ENCODE measurements at regions not wholly inside any gene's neighbourhood (a gene's known extent, or its start where the extent isn't known, plus 50 kb on each side); places are given as distances from the start of the nearest gene placed in this dataset.

GRCh38 chr10:130795819-130796218 lies 515.7 kb downstream of the TCERG1L start:
- intact Hi-C loops (cut with micrococcal nuclease): no loop called here
- no peak for TF ChIP-seq CTCF (IDR thresholded peaks at IDR 0.05; ENCODE audit: unreplicated experiment)
- Mint-ChIP-seq H3K27ac (ENCODE audit: low read depth, unreplicated experiment) (no peak overlapping the region), H3K4me3 (ENCODE audit: unreplicated experiment) (no peak overlapping the region), H3K36me3 (ENCODE audit: insufficient read depth, unreplicated experiment) (no peaks in the 10 kb centered on the region), H3K4me1 (ENCODE audit: insufficient read depth, unreplicated experiment) (no peaks in the 10 kb centered on the region), H3K27me3 (ENCODE audit: insufficient read depth, unreplicated experiment) (no peaks in the 10 kb centered on the region), H3K9me3 (ENCODE audit: unreplicated experiment) (peaks cover 29% of the 10 kb centered on the region)
- CTCF ChIA-PET: no interaction called here
- no peak for DNase-seq (ENCODE audit: unreplicated experiment)
- POLR2A ChIA-PET: no interaction called here
- BruUV-seq (replicated peaks): no TSS peak

GRCh38 chr10:130799532-130799931 lies 512.0 kb downstream of the TCERG1L start:
- CTCF ChIA-PET: interaction anchor here (0.8 kb wide), 1 partner anchor 327 kb away, joined by 3 read pairs; no protein-coding TSS in a partner anchor
- intact Hi-C loops (cut with micrococcal nuclease): no loop called here
- BruUV-seq (replicated peaks): no TSS peak
- H3K4me1 Mint-ChIP-seq (ENCODE audit: insufficient read depth, unreplicated experiment): no peaks in the 10 kb centered on the region
- no peaks in the 10 kb centered on the region for H3K27me3 Mint-ChIP-seq (ENCODE audit: insufficient read depth, unreplicated experiment)
- DNase-seq (ENCODE audit: unreplicated experiment): no peak
- H3K27ac Mint-ChIP-seq (ENCODE audit: low read depth, unreplicated experiment): no peak overlapping the region
- TF ChIP-seq CTCF (IDR thresholded peaks at IDR 0.05; ENCODE audit: unreplicated experiment): no peak
- no peaks in the 10 kb centered on the region for H3K36me3 Mint-ChIP-seq (ENCODE audit: insufficient read depth, unreplicated experiment)
- H3K9me3 Mint-ChIP-seq (ENCODE audit: unreplicated experiment): peaks cover 30% of the 10 kb centered on the region
- POLR2A ChIA-PET: no interaction called here
- no peak overlapping the region for H3K4me3 Mint-ChIP-seq (ENCODE audit: unreplicated experiment)

- ChIA-PET CTCF (interaction anchor here (0.8 kb wide), 1 partner anchor 327 kb away, joined by 3 read pairs; no protein-coding TSS in a partner anchor), POLR2A (no interaction called here)
- H3K27ac Mint-ChIP-seq (ENCODE audit: low read depth, unreplicated experiment): no peak overlapping the region
- TF ChIP-seq CTCF (IDR thresholded peaks at IDR 0.05; ENCODE audit: unreplicated experiment): no peak
- peaks cover 36% of the 10 kb centered on the region for H3K9me3 Mint-ChIP-seq (ENCODE audit: unreplicated experiment)
- no peak overlapping the region for H3K4me3 Mint-ChIP-seq (ENCODE audit: unreplicated experiment)
- H3K36me3 Mint-ChIP-seq (ENCODE audit: insufficient read depth, unreplicated experiment): no peaks in the 10 kb centered on the region
- DNase-seq (ENCODE audit: unreplicated experiment): no peak
- intact Hi-C loops (cut with micrococcal nuclease): no loop called here
- no peaks in the 10 kb centered on the region for H3K27me3 Mint-ChIP-seq (ENCODE audit: insufficient read depth, unreplicated experiment)
- BruUV-seq (replicated peaks): no TSS peak
- no peaks in the 10 kb centered on the region for H3K4me1 Mint-ChIP-seq (ENCODE audit: insufficient read depth, unreplicated experiment)
These were observed 511.2 kb downstream of the TCERG1L start for GRCh38 chr10:130800281-130800680.

- no peaks in the 10 kb centered on the region for H3K4me1 Mint-ChIP-seq (ENCODE audit: insufficient read depth, unreplicated experiment)
- no peaks in the 10 kb centered on the region for H3K36me3 Mint-ChIP-seq (ENCODE audit: insufficient read depth, unreplicated experiment)
- H3K9me3 Mint-ChIP-seq (ENCODE audit: unreplicated experiment): peaks cover 43% of the 10 kb centered on the region
- DNase-seq (ENCODE audit: unreplicated experiment): no peak
- intact Hi-C loops (cut with micrococcal nuclease): no loop called here
- no peaks in the 10 kb centered on the region for H3K27me3 Mint-ChIP-seq (ENCODE audit: insufficient read depth, unreplicated experiment)
- no peak for TF ChIP-seq CTCF (IDR thresholded peaks at IDR 0.05; ENCODE audit: unreplicated experiment)
- ChIA-PET CTCF (no interaction called here), POLR2A (no interaction called here)
- no TSS peak for BruUV-seq (replicated peaks)
- H3K27ac Mint-ChIP-seq (ENCODE audit: low read depth, unreplicated experiment): no peak overlapping the region
- H3K4me3 Mint-ChIP-seq (ENCODE audit: unreplicated experiment): no peak overlapping the region
These were observed 510.2 kb downstream of the TCERG1L start for GRCh38 chr10:130801276-130801675.

Measured in MCF 10A (cell line).